ENCODE measurements at regions not wholly inside any gene's neighbourhood (a gene's known extent, or its start where the extent isn't known, plus 50 kb on each side); places are given as distances from the start of the nearest gene placed in this dataset.

DNA sequence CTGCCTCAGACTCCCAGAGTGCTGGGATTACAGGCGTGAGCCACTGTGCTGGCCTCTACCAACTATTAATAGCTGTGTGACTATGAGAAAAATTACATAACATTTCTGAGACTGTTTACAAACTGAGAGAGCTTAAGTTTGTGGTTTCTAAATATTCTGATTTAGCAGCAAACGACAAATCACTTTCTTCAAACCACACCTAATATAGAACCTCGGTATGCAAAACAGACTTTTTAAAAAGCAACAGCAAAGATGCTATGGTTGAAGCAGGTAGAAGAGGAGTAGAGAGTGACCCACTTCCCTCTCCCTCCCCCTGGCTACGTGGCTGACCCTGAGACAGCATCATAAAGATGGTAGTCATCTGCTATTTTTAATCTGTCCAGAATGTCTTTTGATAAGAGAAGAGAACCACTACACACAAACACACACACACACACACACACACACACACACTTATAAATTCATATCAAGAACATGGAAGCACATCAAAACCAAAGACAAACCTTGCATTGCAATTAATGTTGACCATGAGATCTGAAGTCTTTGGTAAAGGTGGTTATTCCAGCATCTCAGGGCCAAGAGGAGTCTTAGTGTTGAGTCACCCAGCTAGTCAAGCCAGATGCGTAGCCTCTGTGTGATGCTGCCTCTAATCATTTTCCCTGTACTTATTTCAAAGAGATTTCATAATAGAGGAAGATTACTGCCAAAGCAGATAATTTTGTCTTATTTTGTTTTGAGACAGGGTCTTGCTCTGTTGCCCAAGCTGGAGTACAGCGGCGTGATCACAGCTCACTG lies 58.1 kb upstream of the TMEM215 start:
- no CpG with 5 or more reads among the region's 7 CpGs for WGBS (ENCODE audit: insufficient coverage)
- Histone ChIP-seq H3K36me3 (replicated peaks in 1 of 2; ENCODE audit: control insufficient read depth in 1 of 2, insufficient read depth in 2 of 2, low read length in 2 of 2) (no peaks in the 10 kb centered on the region), H3K27me3 (ENCODE audit: control insufficient read depth in 2 of 2, insufficient read depth in 2 of 2, low read length in 2 of 2) (no peaks in the 10 kb centered on the region), H3K27ac (ENCODE audit: low read depth in 1 of 2, low read length in 2 of 2) (no peak overlapping the region), H3K9me3 (replicated peaks in 1 of 2; ENCODE audit: control insufficient read depth in 1 of 2, insufficient read depth in 1 of 2, low read length in 2 of 2) (peaks cover 10 to 14% of the 10 kb centered on the region in 2 donors), H3K4me1 (ENCODE audit: control insufficient read depth in 1 of 2, insufficient read depth in 2 of 2, low read length in 2 of 2) (peaks cover 9 to 10% of the 10 kb centered on the region in 2 donors), H3K9ac (ENCODE audit: insufficient read depth, low read length, poor library complexity, severe bottlenecking) (no peak overlapping the region), H3K4me3 (replicated peaks in 1 of 3; ENCODE audit: low read depth in 2 of 3, low read length in 3 of 3) (no peak overlapping the region), H2AFZ (ENCODE audit: insufficient read depth, low read depth, low read length, poor library complexity, severe bottlenecking) (no peak overlapping the region), H3K4me2 (replicated peaks; ENCODE audit: extremely low read depth, low read length, poor library complexity, severe bottlenecking) (no peak overlapping the region), H3K79me2 (ENCODE audit: insufficient read depth, low read length) (no peaks in the 10 kb centered on the region), H4K20me1 (ENCODE audit: insufficient read depth, low read length) (no peaks in the 10 kb centered on the region)
- peaks cover 2 to 17% (median 10%) of the 10 kb centered on the region in 3 donors for H3K27me3 Mint-ChIP-seq (ENCODE audit: low read depth in 3 of 3)
- H3K36me3 Mint-ChIP-seq = peaks cover 0 to 7% of the 10 kb centered on the region in 2 donors
- H3K4me1 Mint-ChIP-seq = peaks cover 15% of the 10 kb centered on the region
- H3K4me3 Mint-ChIP-seq = no peak overlapping the region
- intact Hi-C loops (cut with micrococcal nuclease) = no loop called here
- H3K27ac Mint-ChIP-seq = no peak overlapping the region
- TF ChIP-seq, protein P1, sequence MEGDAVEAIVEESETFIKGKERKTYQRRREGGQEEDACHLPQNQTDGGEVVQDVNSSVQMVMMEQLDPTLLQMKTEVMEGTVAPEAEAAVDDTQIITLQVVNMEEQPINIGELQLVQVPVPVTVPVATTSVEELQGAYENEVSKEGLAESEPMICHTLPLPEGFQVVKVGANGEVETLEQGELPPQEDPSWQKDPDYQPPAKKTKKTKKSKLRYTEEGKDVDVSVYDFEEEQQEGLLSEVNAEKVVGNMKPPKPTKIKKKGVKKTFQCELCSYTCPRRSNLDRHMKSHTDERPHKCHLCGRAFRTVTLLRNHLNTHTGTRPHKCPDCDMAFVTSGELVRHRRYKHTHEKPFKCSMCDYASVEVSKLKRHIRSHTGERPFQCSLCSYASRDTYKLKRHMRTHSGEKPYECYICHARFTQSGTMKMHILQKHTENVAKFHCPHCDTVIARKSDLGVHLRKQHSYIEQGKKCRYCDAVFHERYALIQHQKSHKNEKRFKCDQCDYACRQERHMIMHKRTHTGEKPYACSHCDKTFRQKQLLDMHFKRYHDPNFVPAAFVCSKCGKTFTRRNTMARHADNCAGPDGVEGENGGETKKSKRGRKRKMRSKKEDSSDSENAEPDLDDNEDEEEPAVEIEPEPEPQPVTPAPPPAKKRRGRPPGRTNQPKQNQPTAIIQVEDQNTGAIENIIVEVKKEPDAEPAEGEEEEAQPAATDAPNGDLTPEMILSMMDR (IDR thresholded peaks at IDR 0.05) = no peak
- peaks cover 12 to 25% (median 19%) of the 10 kb centered on the region in 7 donors for H3K9me3 Mint-ChIP-seq
- no peak for DNase-seq

DNA sequence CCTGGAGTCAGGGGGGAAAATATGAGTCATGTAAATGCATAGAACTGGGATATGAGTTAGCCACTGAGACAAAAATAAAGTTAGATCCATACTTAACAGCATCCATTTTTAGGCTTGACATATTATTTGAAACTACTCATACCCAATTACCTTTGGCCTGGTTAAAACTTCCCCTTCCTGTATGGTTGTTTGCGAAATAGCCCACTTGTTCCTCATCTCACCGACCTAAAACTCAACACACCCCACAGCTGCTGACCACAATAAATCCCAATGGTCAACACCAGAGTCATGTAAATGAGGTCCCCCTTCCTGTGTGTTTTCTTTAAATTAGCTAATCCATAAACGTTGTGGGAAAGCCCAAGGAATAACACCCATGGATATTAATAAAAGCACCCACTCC lies 55.2 kb upstream of the TMEM215 start:
- H3K27ac Mint-ChIP-seq = peak overlapping the region in 1 of 7 donors; percentile 46
- peaks cover 15% of the 10 kb centered on the region for H3K4me1 Mint-ChIP-seq
- Histone ChIP-seq H3K36me3 (replicated peaks in 1 of 2; ENCODE audit: control insufficient read depth in 1 of 2, insufficient read depth in 2 of 2, low read length in 2 of 2) (no peaks in the 10 kb centered on the region), H3K4me3 (replicated peaks in 1 of 3; ENCODE audit: low read depth in 2 of 3, low read length in 3 of 3) (peak overlapping the region in 1 of 3 experiments; percentile 11), H3K27ac (ENCODE audit: low read depth in 1 of 2, low read length in 2 of 2) (no peak overlapping the region), H3K9me3 (replicated peaks in 1 of 2; ENCODE audit: control insufficient read depth in 1 of 2, insufficient read depth in 1 of 2, low read length in 2 of 2) (peaks cover 10 to 14% of the 10 kb centered on the region in 2 donors), H3K27me3 (ENCODE audit: control insufficient read depth in 2 of 2, insufficient read depth in 2 of 2, low read length in 2 of 2) (no peaks in the 10 kb centered on the region), H4K20me1 (ENCODE audit: insufficient read depth, low read length) (no peaks in the 10 kb centered on the region), H3K79me2 (ENCODE audit: insufficient read depth, low read length) (no peaks in the 10 kb centered on the region), H3K9ac (ENCODE audit: insufficient read depth, low read length, poor library complexity, severe bottlenecking) (no peak overlapping the region), H3K4me2 (replicated peaks; ENCODE audit: extremely low read depth, low read length, poor library complexity, severe bottlenecking) (peak overlapping the region; percentile 10), H3K4me1 (ENCODE audit: control insufficient read depth in 1 of 2, insufficient read depth in 2 of 2, low read length in 2 of 2) (peaks cover 9 to 10% of the 10 kb centered on the region in 2 donors), H2AFZ (ENCODE audit: insufficient read depth, low read depth, low read length, poor library complexity, severe bottlenecking) (no peak overlapping the region)
- TF ChIP-seq, protein P1 (IDR thresholded peaks at IDR 0.05) = no peak
- H3K36me3 Mint-ChIP-seq = peaks cover 0 to 7% of the 10 kb centered on the region in 2 donors
- H3K27me3 Mint-ChIP-seq (ENCODE audit: low read depth in 3 of 3) = peaks cover 2 to 17% (median 8%) of the 10 kb centered on the region in 3 donors
- peak in 1 of 3 donors; percentile 1 for DNase-seq
- intact Hi-C loops (cut with micrococcal nuclease) = no loop called here
- WGBS (ENCODE audit: insufficient coverage) = 14% methylated on average over 2 of the region's 3 CpGs
- H3K4me3 Mint-ChIP-seq = peak overlapping the region in 1 of 2 donors; percentile 1
- peaks cover 13 to 28% (median 24%) of the 10 kb centered on the region in 7 donors for H3K9me3 Mint-ChIP-seq

Measured in CD14-positive monocyte (primary cell).